Ovary (tissue), 7 donors: ENCODE measurements at regions not wholly inside any gene's neighbourhood (a gene's known extent, or its start where the extent isn't known, plus 50 kb on each side); places are given as distances from the start of the nearest gene placed in this dataset.

ENCODE experiments used
- DNase-seq, 5 donors: peaks; one replicate each; pipeline ENCODE4 v3.0.0-alpha.2; 2019 to 2020
- H3K27ac ChIP-seq, 2 donors: fragments of 200-600 bp; one replicate each; pipeline versions ENCODE4 v1.5.1 to v1.8.0; 2019 to 2022
- H3K27me3 ChIP-seq: fragments of 200-600 bp; one replicate; pipeline ENCODE4 v1.8.0; 2022
- H3K36me3 ChIP-seq: fragments of 200-600 bp; sonication (generic); one replicate; pipeline ENCODE4 v1.5.1; 2019
- H3K4me1 ChIP-seq: one replicate; pipeline ENCODE4 v1.8.1; 2013; ENCODE audit warnings: mild to moderate bottlenecking, moderate library complexity; ENCODE audit not compliant: insufficient read depth
- H3K4me3 ChIP-seq: fragments of 200-600 bp; sonication (generic); one replicate; pipeline ENCODE4 v1.5.1; 2017
- H3K9me3 ChIP-seq, 2 donors: fragments of 200-600 bp in 1 of 2; sonication (generic) in 1 of 2; one replicate each; pipeline versions ENCODE4 v1.5.1 to v1.8.1; 2013 to 2019; ENCODE audit warnings: mild to moderate bottlenecking in 1 of 2, moderate library complexity in 1 of 2
- CTCF ChIP-seq, 3 donors: fragments of 450-650 bp in 2 of 3; fragments of 200-600 bp in 1 of 3; IDR thresholded peaks; one replicate each; pipeline versions ENCODE4 v1.5.1 to v1.8.0; 2016 to 2022; ENCODE audit warnings: antibody characterized with exemption in 3 of 3, mild to moderate bottlenecking in 1 of 3
- EP300 ChIP-seq: sonication (generic); formaldehyde crosslinking; IDR thresholded peaks from one replicate; pipeline ENCODE4 v1.6.1; 2017; ENCODE audit warnings: antibody characterized with exemption
- POLR2A ChIP-seq: fragments of 450-650 bp; IDR thresholded peaks from one replicate; pipeline ENCODE4 v1.6.1; 2017; ENCODE audit warnings: antibody characterized with exemption, mild to moderate bottlenecking, moderate library complexity
- WGBS, 3 donors: extraction: QIAGEN DNeasy Blood & Tissue Kit in 1 of 3; methylation state at CpG; one replicate each; pipeline versions ENCODE4 v1.1.5 to v1.1.7; 2013 to 2017; 5-methylcytosine and 5-hydroxymethylcytosine counted together
- intact Hi-C, 4 donors: fragments of 100-400 bp; cut with DNase I; formaldehyde crosslinking; loops; one replicate each; pipeline versions ENCODE4 v1.11.0 to v1.15.1; 2022 to 2023
- donor health status: DM: no; HTN: no; CAD: no; lungs with moderate emphysema.
- donor health status: DM: no; HTN: no; CAD: no.
- donor health status: Bipolar disorder and iron deficiency.
- donor health status: DM: no; HTN: no; CAD: no.
- donor health status: DM: yes; HTN: yes; CAD: no.

DNA sequence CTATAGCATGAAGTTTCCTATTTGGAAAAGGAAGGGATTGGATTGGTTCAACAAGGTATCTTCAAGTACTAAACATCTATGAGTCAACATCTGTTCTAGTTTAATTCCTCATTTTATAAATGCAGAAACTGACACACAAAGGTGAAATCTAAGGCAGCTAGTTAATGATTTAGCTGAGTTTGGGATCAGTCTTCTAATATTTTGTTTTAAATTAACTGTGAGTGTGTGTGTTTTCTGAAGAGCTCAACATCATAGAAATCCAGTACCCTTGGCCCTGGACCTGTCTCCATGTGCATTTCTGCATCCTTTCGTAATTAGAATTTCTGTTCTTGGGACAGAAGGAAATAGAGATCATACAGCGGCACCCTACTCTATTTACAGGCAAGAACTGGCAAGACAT, 105.9 kb downstream of the RGS2 start:
- no peak for DNase-seq
- TF ChIP-seq CTCF (IDR thresholded peaks at IDR 0.05) (no peak), POLR2A (no peak), EP300 (no peak)
- H3K27me3 ChIP-seq, result no peaks in the 10 kb centered on the region
- intact Hi-C loops, result no loop called here
- H3K9me3 ChIP-seq, result no peaks in the 10 kb centered on the region
- no peak overlapping the region for H3K4me3 ChIP-seq
- H3K27ac ChIP-seq, result no peak overlapping the region
- H3K4me1 ChIP-seq, result peaks cover 3% of the 10 kb centered on the region
- WGBS, 3 donors, result 89 to 98% (median 98%) methylated on average over 2 of the region's 2 CpGs
- H3K36me3 ChIP-seq, result no peaks in the 10 kb centered on the region

GRCh38 chr1:192916021-192916420, 107.2 kb downstream of the RGS2 start:
- no peak for TF ChIP-seq EP300
- peaks cover 3% of the 10 kb centered on the region for H3K4me1 ChIP-seq
- H3K27me3 ChIP-seq, result peaks cover 3% of the 10 kb centered on the region
- DNase-seq, result no peak
- intact Hi-C loops, result loop anchor here in 1 of 4 donors (2.0 kb wide), 1 partner anchor 65 kb away; no protein-coding TSS in a partner anchor
- 77 to 91% (median 85%) methylated on average over 1 of the region's 1 CpG for WGBS, 3 donors
- no peaks in the 10 kb centered on the region for H3K9me3 ChIP-seq
- no peak overlapping the region for H3K4me3 ChIP-seq
- no peaks in the 10 kb centered on the region for H3K36me3 ChIP-seq
- no peak overlapping the region for H3K27ac ChIP-seq

DNA sequence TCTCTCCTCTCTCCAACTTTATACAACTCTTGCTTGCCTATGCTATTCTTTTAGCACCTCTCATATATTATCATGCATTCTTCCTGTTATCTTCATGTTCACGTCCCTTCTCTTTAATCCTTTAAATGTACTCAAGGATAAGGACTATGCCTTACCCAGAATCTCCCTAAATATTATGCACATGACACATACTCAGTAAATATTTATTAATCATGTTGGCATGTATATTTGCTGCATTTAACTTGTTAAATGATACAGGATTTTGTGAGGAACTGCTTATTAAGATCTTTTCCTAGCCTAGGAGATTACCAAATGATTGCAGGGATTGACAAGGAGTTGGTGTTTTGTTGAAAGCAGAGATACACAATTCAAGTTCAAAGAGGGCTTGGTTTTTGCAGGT, 109.4 kb downstream of the RGS2 start:
- WGBS, 3 donors, result 80 to 96% (median 92%) methylated on average over 1 of the region's 1 CpG
- TF ChIP-seq POLR2A, result no peak
- no peak for TF ChIP-seq CTCF (IDR thresholded peaks at IDR 0.05)
- no peak for TF ChIP-seq EP300
- no peak for DNase-seq
- Histone ChIP-seq H3K4me3 (no peak overlapping the region), H3K9me3 (no peaks in the 10 kb centered on the region), H3K36me3 (no peaks in the 10 kb centered on the region), H3K4me1 (peaks cover 3% of the 10 kb centered on the region), H3K27me3 (peaks cover 3% of the 10 kb centered on the region), H3K27ac (no peak overlapping the region)
- intact Hi-C loops, result no loop called here

- Histone ChIP-seq H3K27ac (no peak overlapping the region), H3K4me1 (no peaks in the 10 kb centered on the region), H3K27me3 (peaks cover 3% of the 10 kb centered on the region), H3K36me3 (no peaks in the 10 kb centered on the region), H3K9me3 (no peaks in the 10 kb centered on the region), H3K4me3 (no peak overlapping the region)
- TF ChIP-seq POLR2A, result no peak
- no peak for TF ChIP-seq EP300
- TF ChIP-seq CTCF (IDR thresholded peaks at IDR 0.05), result no peak
- intact Hi-C loops, result no loop called here
- no peak for DNase-seq
- WGBS, 3 donors, result 67 to 81% (median 80%) methylated on average over 3 of the region's 3 CpGs
These were observed 111.6 kb downstream of the RGS2 start for GRCh38 chr1:192920412-192920811.

GRCh38 chr1:192925609-192926008, 116.8 kb downstream of the RGS2 start:
- 72 to 77% (median 75%) methylated on average over 4 of the region's 4 CpGs for WGBS, 3 donors
- TF ChIP-seq EP300 (no peak), CTCF (IDR thresholded peaks at IDR 0.05) (no peak), POLR2A (no peak)
- H3K36me3 ChIP-seq, result no peaks in the 10 kb centered on the region
- H3K27ac ChIP-seq, result no peak overlapping the region
- H3K4me1 ChIP-seq, result no peaks in the 10 kb centered on the region
- intact Hi-C loops, result no loop called here
- no peaks in the 10 kb centered on the region for H3K9me3 ChIP-seq
- peaks cover 3% of the 10 kb centered on the region for H3K27me3 ChIP-seq
- DNase-seq, result no peak
- no peak overlapping the region for H3K4me3 ChIP-seq
